ENCODE measurements at regions not wholly inside any gene's neighbourhood (a gene's known extent, or its start where the extent isn't known, plus 50 kb on each side); places are given as distances from the start of the nearest gene placed in this dataset.

DNA sequence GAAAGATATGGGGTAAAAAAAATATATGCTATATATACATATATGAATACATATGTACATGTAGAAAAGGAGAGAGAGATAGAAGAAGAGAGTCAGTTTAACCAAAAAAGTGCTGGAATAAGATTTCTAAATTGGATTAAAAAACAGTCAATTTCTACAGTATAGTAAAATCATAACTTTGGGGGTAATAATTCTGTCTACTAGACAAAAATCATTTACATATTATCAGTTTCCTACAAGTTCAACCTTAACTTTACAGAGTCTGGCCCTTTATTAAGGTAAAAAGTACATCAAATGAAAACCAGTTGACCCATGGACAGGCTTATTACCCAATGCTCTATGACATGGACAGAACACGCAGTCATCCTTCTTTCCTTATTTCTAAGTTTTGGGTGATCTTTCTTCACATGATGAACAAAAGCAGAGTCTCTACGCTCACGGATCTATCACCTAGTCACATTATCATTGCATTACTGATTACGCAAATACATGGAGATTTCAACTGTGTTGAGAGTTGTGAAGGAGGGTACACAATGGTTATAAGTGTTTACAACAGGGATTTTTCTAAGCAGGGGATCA is 63.9 kb upstream of the SMIM36 start:
- ATAC-seq (no peak), DNase-seq (no peak)
- intact Hi-C loops (cut with DNase I), result no loop called here
- Histone ChIP-seq H3K9me3 (no peaks in the 10 kb centered on the region), H3K4me3 (no peak overlapping the region), H3K36me3 (replicated peaks in 1 of 2; ENCODE audit: insufficient read depth in 1 of 2, low read depth in 2 of 2) (no peaks in the 10 kb centered on the region), H3K27ac (no peak overlapping the region), H3K27me3 (no peaks in the 10 kb centered on the region), H3K4me1 (no peaks in the 10 kb centered on the region)
- 68 to 79% methylated on average over 4 of the region's 4 CpGs for WGBS, 2 donors
- TF ChIP-seq CTCF (IDR thresholded peaks at IDR 0.05) (no peak), POLR2A (IDR thresholded peaks at IDR 0.05) (no peak)

- H3K9me3 ChIP-seq, result no peaks in the 10 kb centered on the region
- H3K36me3 ChIP-seq (replicated peaks in 1 of 2; ENCODE audit: insufficient read depth in 1 of 2, low read depth in 2 of 2), result no peaks in the 10 kb centered on the region
- H3K27me3 ChIP-seq, result no peaks in the 10 kb centered on the region
- TF ChIP-seq CTCF (IDR thresholded peaks at IDR 0.05), result no peak
- no peak for TF ChIP-seq POLR2A (IDR thresholded peaks at IDR 0.05)
- intact Hi-C loops (cut with DNase I), result no loop called here
- H3K4me3 ChIP-seq, result no peak overlapping the region
- H3K27ac ChIP-seq, result no peak overlapping the region
- WGBS, 2 donors, result 80 to 83% methylated on average over 2 of the region's 2 CpGs
- no peak for ATAC-seq
- H3K4me1 ChIP-seq, result peaks cover 3% of the 10 kb centered on the region
- no peak for DNase-seq
Measured at GRCh38 chr17:55572599-55572998, 61.3 kb upstream of the SMIM36 start.

DNA sequence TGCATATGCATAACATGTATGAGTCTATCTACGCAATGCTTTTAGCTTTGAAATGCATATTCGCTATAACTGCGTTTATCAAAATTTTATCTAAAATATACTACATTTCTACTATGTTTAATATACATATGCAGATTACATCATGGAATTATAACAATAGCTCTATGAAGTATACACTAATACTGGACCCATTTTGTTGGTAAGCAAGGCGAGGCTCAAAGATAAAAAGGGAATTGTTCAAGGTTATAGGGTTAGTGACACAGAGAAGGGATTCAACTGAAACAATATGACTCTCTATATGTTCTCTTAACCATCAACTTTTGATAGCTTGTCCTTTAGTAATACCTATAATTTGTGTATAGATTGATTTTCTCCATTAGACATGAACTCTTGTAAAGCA is 60.9 kb upstream of the SMIM36 start:
- H3K9me3 ChIP-seq, result no peaks in the 10 kb centered on the region
- no peaks in the 10 kb centered on the region for H3K36me3 ChIP-seq (replicated peaks in 1 of 2; ENCODE audit: insufficient read depth in 1 of 2, low read depth in 2 of 2)
- 91 to 92% methylated on average over 4 of the region's 4 CpGs for WGBS, 2 donors
- H3K4me3 ChIP-seq, result no peak overlapping the region
- ATAC-seq (no peak), DNase-seq (no peak)
- H3K4me1 ChIP-seq, result peaks cover 7% of the 10 kb centered on the region
- no peak overlapping the region for H3K27ac ChIP-seq
- TF ChIP-seq CTCF (IDR thresholded peaks at IDR 0.05) (no peak), POLR2A (IDR thresholded peaks at IDR 0.05) (no peak)
- no peaks in the 10 kb centered on the region for H3K27me3 ChIP-seq
- intact Hi-C loops (cut with DNase I), result no loop called here

- Histone ChIP-seq H3K4me3 (no peak overlapping the region), H3K27me3 (no peaks in the 10 kb centered on the region), H3K9me3 (no peaks in the 10 kb centered on the region), H3K36me3 (replicated peaks in 1 of 2; ENCODE audit: insufficient read depth in 1 of 2, low read depth in 2 of 2) (no peaks in the 10 kb centered on the region), H3K4me1 (peaks cover 7% of the 10 kb centered on the region), H3K27ac (no peak overlapping the region)
- no peak for TF ChIP-seq POLR2A (IDR thresholded peaks at IDR 0.05)
- no peak for TF ChIP-seq CTCF (IDR thresholded peaks at IDR 0.05)
- intact Hi-C loops (cut with DNase I), result no loop called here
- ATAC-seq, result no peak
- 85 to 88% methylated on average over 2 of the region's 2 CpGs for WGBS, 2 donors
- DNase-seq, result no peak
Measured at GRCh38 chr17:55571095-55571494, 59.8 kb upstream of the SMIM36 start.

GRCh38 chr17:55570391-55570790 is 59.1 kb upstream of the SMIM36 start:
- H3K4me1 ChIP-seq, result peaks cover 7% of the 10 kb centered on the region
- ATAC-seq, result no peak
- no peak overlapping the region for H3K4me3 ChIP-seq
- TF ChIP-seq CTCF (IDR thresholded peaks at IDR 0.05) (no peak), POLR2A (IDR thresholded peaks at IDR 0.05) (no peak)
- no peak for DNase-seq
- no peaks in the 10 kb centered on the region for H3K27me3 ChIP-seq
- H3K9me3 ChIP-seq, result no peaks in the 10 kb centered on the region
- H3K27ac ChIP-seq, result no peak overlapping the region
- 81 to 87% methylated on average over 6 of the region's 6 CpGs for WGBS, 2 donors
- no peaks in the 10 kb centered on the region for H3K36me3 ChIP-seq (replicated peaks in 1 of 2; ENCODE audit: insufficient read depth in 1 of 2, low read depth in 2 of 2)
- intact Hi-C loops (cut with DNase I), result no loop called here
